CD14-positive monocyte (primary cell): ENCODE measurements at regions not wholly inside any gene's neighbourhood (a gene's known extent, or its start where the extent isn't known, plus 50 kb on each side); places are given as distances from the start of the nearest gene placed in this dataset.

ENCODE experiments used
- DNase-seq, 3 donors: peaks; one replicate each; pipeline ENCODE4 v3.0.0-alpha.2; 2011 to 2022
- H2AFZ ChIP-seq: 2 replicates; pipeline ENCODE4 v1.6.0; 2012; ENCODE audit warnings: mild to moderate bottlenecking, low read depth, low read length, inconsistent platforms; ENCODE audit not compliant: insufficient read depth, poor library complexity, severe bottlenecking
- H3K27ac ChIP-seq, 2 donors: 1 replicate in 1 of 2; 2 replicates in 1 of 2; pipeline ENCODE4 v1.5.1; 2012 to 2013; ENCODE audit warnings: low read length in 2 of 2, control low read depth in 1 of 2, inconsistent platforms in 1 of 2, low read depth in 1 of 2, mild to moderate bottlenecking in 1 of 2
- H3K27me3 ChIP-seq, 2 donors: one replicate each; pipeline versions ENCODE4 v1.6.0 to v1.6.1; 2011 to 2013; ENCODE audit warnings: low read length in 2 of 2; ENCODE audit not compliant: control insufficient read depth in 2 of 2, insufficient read depth in 2 of 2
- H3K36me3 ChIP-seq, 2 donors: replicated peaks in 1 of 2; 1 replicate in 1 of 2; 2 replicates in 1 of 2; pipeline versions ENCODE4 v1.5.1 to v1.6.1; 2012 to 2013; ENCODE audit warnings: low read length in 2 of 2, control low read depth in 1 of 2, inconsistent platforms in 1 of 2, mild to moderate bottlenecking in 1 of 2; ENCODE audit not compliant: insufficient read depth in 2 of 2, control insufficient read depth in 1 of 2
- H3K4me1 ChIP-seq, 2 donors: 1 replicate in 1 of 2; 2 replicates in 1 of 2; pipeline versions ENCODE4 v1.5.1 to v1.6.1; 2012 to 2013; ENCODE audit warnings: low read length in 2 of 2, control low read depth in 1 of 2, inconsistent platforms in 1 of 2, mild to moderate bottlenecking in 1 of 2, moderate library complexity in 1 of 2; ENCODE audit not compliant: insufficient read depth in 2 of 2, control insufficient read depth in 1 of 2
- H3K4me2 ChIP-seq: replicated peaks from 2 replicates; pipeline ENCODE3; 2012; ENCODE audit warnings: low read length, moderate library complexity, mild to moderate bottlenecking; ENCODE audit not compliant: poor library complexity, severe bottlenecking; ENCODE audit errors: extremely low read depth
- H3K4me3 ChIP-seq, 3 experiments: fragments of 200-600 bp in 1 of 3; sonication (generic) in 1 of 3; replicated peaks in 1 of 3; 1 replicate in 2 of 3; 2 replicates in 1 of 3; pipeline ENCODE4 v1.5.1; 2011 to 2013; ENCODE audit warnings: low read length in 3 of 3, mild to moderate bottlenecking in 3 of 3, control low read depth in 2 of 3, low read depth in 2 of 3, inconsistent platforms in 1 of 3, moderate library complexity in 1 of 3
- H3K79me2 ChIP-seq: 2 replicates; pipeline ENCODE4 v1.6.0; 2012; ENCODE audit warnings: mild to moderate bottlenecking, control low read depth, inconsistent platforms, low read length, moderate library complexity; ENCODE audit not compliant: insufficient read depth
- H3K9ac ChIP-seq: 2 replicates; pipeline ENCODE4 v1.6.0; 2017; ENCODE audit warnings: low read length, mild to moderate bottlenecking; ENCODE audit not compliant: insufficient read depth, poor library complexity, severe bottlenecking
- H3K9me3 ChIP-seq, 2 donors: replicated peaks in 1 of 2; 1 replicate in 1 of 2; 2 replicates in 1 of 2; pipeline versions ENCODE4 v1.5.1 to v1.6.1; 2012 to 2013; ENCODE audit warnings: low read length in 2 of 2, control low read depth in 1 of 2; ENCODE audit not compliant: control insufficient read depth in 1 of 2, insufficient read depth in 1 of 2
- H4K20me1 ChIP-seq: 2 replicates; pipeline ENCODE4 v1.6.0; 2012; ENCODE audit warnings: mild to moderate bottlenecking, low read length, control low read depth, moderate library complexity; ENCODE audit not compliant: insufficient read depth
- H3K27ac Mint-ChIP-seq, 7 donors: one replicate each; pipeline ENCODE4 v1.8.0; 2020; ENCODE audit warnings: mild to moderate bottlenecking in 7 of 7, mixed read lengths in 7 of 7, moderate library complexity in 6 of 7, inconsistent platforms in 2 of 7
- H3K27me3 Mint-ChIP-seq, 3 donors: one replicate each; pipeline ENCODE4 v1.8.0; 2021 to 2022; ENCODE audit warnings: low read depth in 3 of 3, mild to moderate bottlenecking in 3 of 3, mixed read lengths in 3 of 3, moderate library complexity in 3 of 3, inconsistent platforms in 1 of 3
- H3K36me3 Mint-ChIP-seq, 2 donors: one replicate each; pipeline ENCODE4 v1.8.0; 2020; ENCODE audit warnings: mixed read lengths in 2 of 2, inconsistent platforms in 1 of 2, mild to moderate bottlenecking in 1 of 2
- H3K4me1 Mint-ChIP-seq: one replicate; pipeline ENCODE4 v1.8.0; 2020; ENCODE audit warnings: mild to moderate bottlenecking, mixed read lengths
- H3K4me3 Mint-ChIP-seq, 2 donors: one replicate each; pipeline ENCODE4 v1.8.0; 2020; ENCODE audit warnings: mild to moderate bottlenecking in 2 of 2, mixed read lengths in 2 of 2, moderate library complexity in 1 of 2
- H3K9me3 Mint-ChIP-seq, 7 donors: one replicate each; pipeline ENCODE4 v1.8.0; 2020 to 2022; ENCODE audit warnings: mixed read lengths in 7 of 7, mild to moderate bottlenecking in 6 of 7, moderate library complexity in 6 of 7, inconsistent platforms in 2 of 7
- CTCF ChIP-seq: fragments of 200-600 bp; IDR thresholded peaks from one replicate; pipeline ENCODE4 v1.8.0; 2022; ENCODE audit warnings: antibody characterized with exemption, mild to moderate bottlenecking
- WGBS: methylation state at CpG from one replicate; pipeline ENCODE4 v1.1.5; 2013; ENCODE audit warnings: missing lambda C conversion rate; ENCODE audit not compliant: insufficient coverage; 5-methylcytosine and 5-hydroxymethylcytosine counted together
- intact Hi-C, 2 donors: fragments of 100-400 bp; cut with micrococcal nuclease; formaldehyde crosslinking; loops; one replicate each; pipeline versions ENCODE4 v1.15.0 to v1.15.1; 2023

- Histone ChIP-seq H4K20me1 (no peaks in the 10 kb centered on the region), H2AFZ (no peak overlapping the region), H3K4me3 (no peak overlapping the region), H3K9ac (no peak overlapping the region), H3K4me1 (no peaks in the 10 kb centered on the region), H3K36me3 (no peaks in the 10 kb centered on the region), H3K9me3 (no peaks in the 10 kb centered on the region), H3K27me3 (peaks cover 0 to 2% of the 10 kb centered on the region in 2 donors), H3K27ac (no peak overlapping the region), H3K4me2 (no peak overlapping the region), H3K79me2 (no peaks in the 10 kb centered on the region)
- no peak for TF ChIP-seq CTCF
- DNase-seq, result no peak
- no peak overlapping the region for H3K4me3 Mint-ChIP-seq
- 100% methylated on average over 1 of the region's 6 CpGs for WGBS
- intact Hi-C loops, result no loop called here
- H3K27ac Mint-ChIP-seq, result no peak overlapping the region
- no peaks in the 10 kb centered on the region for H3K4me1 Mint-ChIP-seq
- H3K36me3 Mint-ChIP-seq, result no peaks in the 10 kb centered on the region
- peaks cover 0 to 5% (median 2%) of the 10 kb centered on the region in 7 donors for H3K9me3 Mint-ChIP-seq
- peaks cover 0 to 2% (median 1%) of the 10 kb centered on the region in 3 donors for H3K27me3 Mint-ChIP-seq
Observed at GRCh38 chr5:71872311-71872864, 153.3 kb downstream of the CARTPT start.

- H3K27ac Mint-ChIP-seq, result peak overlapping the region in 1 of 7 donors; percentile 79
- H3K36me3 ChIP-seq, result no peaks in the 10 kb centered on the region
- H3K27me3 ChIP-seq, result peaks cover 0 to 2% of the 10 kb centered on the region in 2 donors
- H3K9me3 Mint-ChIP-seq, result peaks cover 0 to 5% (median 2%) of the 10 kb centered on the region in 7 donors
- intact Hi-C loops, result no loop called here
- no peak overlapping the region for H3K4me2 ChIP-seq
- H3K4me3 Mint-ChIP-seq, result no peak overlapping the region
- no peaks in the 10 kb centered on the region for H3K36me3 Mint-ChIP-seq
- no CpG with 5 or more reads among the region's 1 CpG for WGBS
- no peaks in the 10 kb centered on the region for H3K4me1 ChIP-seq
- no peak for DNase-seq
- no peak overlapping the region for H3K4me3 ChIP-seq
- no peak overlapping the region for H2AFZ ChIP-seq
- H3K27ac ChIP-seq, result no peak overlapping the region
- no peaks in the 10 kb centered on the region for H4K20me1 ChIP-seq
- no peaks in the 10 kb centered on the region for H3K9me3 ChIP-seq
- H3K27me3 Mint-ChIP-seq, result peaks cover 0 to 2% (median 1%) of the 10 kb centered on the region in 3 donors
- no peaks in the 10 kb centered on the region for H3K4me1 Mint-ChIP-seq
- TF ChIP-seq CTCF, result no peak
- no peaks in the 10 kb centered on the region for H3K79me2 ChIP-seq
- no peak overlapping the region for H3K9ac ChIP-seq
Observed at GRCh38 chr5:71873191-71873591, 154.1 kb downstream of the CARTPT start.
